HEK293T (cell line): ENCODE measurements at regions not wholly inside any gene's neighbourhood (a gene's known extent, or its start where the extent isn't known, plus 50 kb on each side); places are given as distances from the start of the nearest gene placed in this dataset.

Experiments used
- ARNT ChIP-seq: fragments of 450-650 bp; IDR thresholded peaks from 2 replicates; pipeline ENCODE4 v1.6.1; 2017; ENCODE audit warnings: mild to moderate bottlenecking
- BHLHE40 ChIP-seq: fragments of 450-650 bp; IDR thresholded peaks from 2 replicates; pipeline ENCODE4 v1.6.1; 2016; ENCODE audit warnings: mild to moderate bottlenecking, moderate library complexity, borderline replicate concordance
- ELF4 ChIP-seq: fragments of 450-650 bp; IDR thresholded peaks from 2 replicates; pipeline ENCODE4 v1.6.1; 2017; ENCODE audit warnings: antibody characterized with exemption
- FOXA1 ChIP-seq: fragments of 450-650 bp; IDR thresholded peaks from 2 replicates; pipeline ENCODE4 v1.6.1; 2016; ENCODE audit warnings: mild to moderate bottlenecking
- FOXK2 ChIP-seq: fragments of 450-650 bp; IDR thresholded peaks from 2 replicates; pipeline ENCODE4 v1.6.1; 2016; ENCODE audit warnings: mild to moderate bottlenecking
- FOXM1 ChIP-seq: fragments of 450-650 bp; IDR thresholded peaks from 2 replicates; pipeline ENCODE4 v1.6.1; 2017; ENCODE audit warnings: mild to moderate bottlenecking, borderline replicate concordance
- HDGF ChIP-seq: fragments of 450-650 bp; IDR thresholded peaks from 2 replicates; pipeline ENCODE4 v1.6.1; 2017; ENCODE audit warnings: antibody characterized with exemption, borderline replicate concordance
- LEF1 ChIP-seq: fragments of 450-650 bp; IDR thresholded peaks from 2 replicates; pipeline ENCODE4 v1.6.1; 2017; ENCODE audit warnings: mild to moderate bottlenecking, borderline replicate concordance
- PKNOX1 ChIP-seq: fragments of 450-650 bp; IDR thresholded peaks from 2 replicates; pipeline ENCODE4 v1.6.1; 2016
- SP1 ChIP-seq: fragments of 450-650 bp; IDR thresholded peaks from 2 replicates; pipeline ENCODE4 v1.6.1; 2017
- SUZ12 ChIP-seq: fragments of 450-650 bp; IDR thresholded peaks from 2 replicates; pipeline ENCODE4 v1.6.1; 2016; ENCODE audit warnings: mild to moderate bottlenecking
- TARDBP ChIP-seq: fragments of 450-650 bp; IDR thresholded peaks from 2 replicates; pipeline ENCODE4 v1.6.1; 2016
- ZNF384 ChIP-seq: fragments of 450-650 bp; IDR thresholded peaks from 2 replicates; pipeline ENCODE4 v1.6.1; 2016

GRCh38 chr9:3698076-3698475 lies 172.3 kb upstream of the RFX3 start:
- TF ChIP-seq LEF1 = no peak
- TF ChIP-seq TARDBP = no peak
- TF ChIP-seq ZNF384 = no peak
- TF ChIP-seq ELF4 = no peak
- no peak for TF ChIP-seq PKNOX1
- no peak for TF ChIP-seq FOXK2
- TF ChIP-seq FOXM1 = no peak
- no peak for TF ChIP-seq SP1
- TF ChIP-seq SUZ12 = no peak
- TF ChIP-seq HDGF = no peak
- TF ChIP-seq BHLHE40 = no peak
- no peak for TF ChIP-seq ARNT
- TF ChIP-seq FOXA1 = no peak
